ENCODE measurements at regions not wholly inside any gene's neighbourhood (a gene's known extent, or its start where the extent isn't known, plus 50 kb on each side); places are given as distances from the start of the nearest gene placed in this dataset.
A peak's percentile ranks its signal among the peaks of the same experiment; 100 is the strongest.

DNA sequence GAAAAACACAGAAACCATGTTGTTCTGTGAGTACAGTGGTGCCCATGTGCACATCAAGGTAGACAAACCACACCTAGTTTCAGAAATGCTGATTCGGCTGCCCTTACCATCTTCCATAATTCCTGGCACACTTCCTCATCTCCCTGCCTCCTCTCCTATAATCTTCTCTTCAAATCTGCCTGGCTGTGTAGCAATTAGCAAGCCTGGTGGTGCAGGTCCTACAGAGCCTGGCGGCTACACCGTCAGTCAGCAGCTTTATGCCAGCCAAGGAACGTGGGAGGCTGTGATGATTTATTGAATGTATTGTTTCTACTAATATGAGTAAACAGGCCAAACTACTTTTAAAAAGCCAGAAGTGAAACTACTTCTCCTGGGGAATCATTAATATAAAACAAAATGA is 106.8 kb downstream of the SEMA6D start:
- DNase-seq, result no peak

DNA sequence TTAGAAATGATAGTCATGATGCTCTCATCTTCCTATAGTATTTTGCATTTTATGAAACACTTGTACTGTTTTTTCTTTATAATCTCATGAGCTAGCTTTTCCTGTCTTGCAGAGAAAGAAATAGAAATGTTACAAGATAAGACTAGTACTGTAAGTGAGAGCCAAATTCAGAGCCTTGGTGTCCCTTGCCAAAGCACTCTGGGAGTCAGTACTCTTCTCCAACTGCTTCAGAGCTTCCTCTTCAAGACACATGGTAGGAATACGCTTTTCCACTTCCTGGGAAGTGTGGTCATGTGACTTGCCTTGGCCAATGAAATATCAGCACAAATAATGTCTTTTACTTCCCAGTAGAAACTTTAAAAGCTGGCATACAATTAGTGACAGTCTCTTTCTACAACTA is 112.4 kb downstream of the SEMA6D start:
- DNase-seq, result no peak

DNA sequence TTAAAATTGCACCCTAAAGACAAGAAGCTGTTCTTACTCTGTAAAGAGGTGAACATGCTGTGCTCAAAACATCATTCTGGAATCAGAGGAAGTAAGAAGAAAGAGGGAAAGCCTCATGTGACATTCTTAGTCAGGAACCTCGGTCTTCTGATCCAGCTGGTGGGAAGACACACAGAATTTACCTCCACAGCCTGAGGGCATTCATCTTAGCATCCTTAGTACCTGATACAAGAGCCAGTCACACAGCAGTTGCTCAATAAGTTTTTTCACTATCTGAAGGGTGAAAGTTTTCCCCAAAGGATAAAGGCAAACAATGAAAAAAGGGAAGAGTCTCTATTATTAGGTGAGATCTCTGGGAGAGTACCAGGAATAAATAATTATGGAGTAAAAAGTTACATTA is 116.8 kb downstream of the SEMA6D start:
- no peak for DNase-seq

DNA sequence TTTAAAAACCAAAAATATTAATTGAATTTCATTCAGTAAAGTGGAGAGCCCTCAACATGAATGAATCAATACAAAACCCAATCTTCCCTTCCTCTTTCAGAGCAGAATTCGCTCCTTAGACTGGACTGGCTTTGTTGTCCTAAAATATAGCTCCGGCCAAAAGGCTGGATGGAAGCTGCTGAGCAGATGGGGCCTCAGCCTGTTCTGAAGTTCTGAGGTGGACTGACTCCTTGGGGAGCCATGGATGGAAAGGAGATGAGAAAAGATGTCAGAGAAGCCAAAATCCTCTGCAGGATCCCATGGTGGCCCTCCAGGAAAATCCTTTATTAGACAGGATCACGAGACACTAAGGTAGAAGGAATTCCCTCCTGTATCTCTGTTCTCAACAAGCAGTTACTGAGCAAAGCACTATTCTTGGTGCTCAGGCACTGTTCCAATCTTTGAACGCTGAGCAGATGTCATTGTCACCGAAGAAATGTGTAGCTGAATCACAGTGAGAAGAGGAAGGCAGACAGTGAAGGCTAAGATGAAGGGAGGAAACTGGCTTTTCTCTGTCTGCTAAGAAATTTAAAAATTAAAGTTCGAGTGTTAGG is 122.0 kb downstream of the SEMA6D start:
- DNase-seq, result no peak

DNA sequence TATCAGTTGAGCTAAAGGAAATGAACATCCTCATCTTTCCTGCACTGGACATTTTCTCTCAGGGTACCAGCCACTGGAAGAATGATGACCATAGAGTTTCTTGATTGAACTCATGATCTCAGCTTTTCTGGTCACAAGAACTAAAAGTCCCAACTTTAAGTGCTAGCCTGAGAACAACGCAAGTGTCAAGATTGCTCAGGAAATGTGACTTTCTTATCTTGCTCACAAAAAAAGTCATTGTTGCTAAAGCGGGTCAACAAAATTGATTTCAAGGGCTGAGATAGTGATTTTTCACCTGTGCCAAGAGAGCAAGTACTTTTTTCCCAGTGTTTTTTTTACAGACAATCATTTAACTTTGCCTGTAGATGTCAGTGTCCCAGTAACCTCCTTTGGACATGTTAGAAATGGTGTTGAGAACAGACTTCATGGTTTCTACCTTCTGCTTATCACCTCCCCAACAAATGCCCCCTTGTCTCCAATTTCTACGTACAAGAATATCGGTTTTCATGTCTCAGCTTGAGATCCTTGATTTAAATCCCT is 125.9 kb downstream of the SEMA6D start:
- no peak for DNase-seq

DNA sequence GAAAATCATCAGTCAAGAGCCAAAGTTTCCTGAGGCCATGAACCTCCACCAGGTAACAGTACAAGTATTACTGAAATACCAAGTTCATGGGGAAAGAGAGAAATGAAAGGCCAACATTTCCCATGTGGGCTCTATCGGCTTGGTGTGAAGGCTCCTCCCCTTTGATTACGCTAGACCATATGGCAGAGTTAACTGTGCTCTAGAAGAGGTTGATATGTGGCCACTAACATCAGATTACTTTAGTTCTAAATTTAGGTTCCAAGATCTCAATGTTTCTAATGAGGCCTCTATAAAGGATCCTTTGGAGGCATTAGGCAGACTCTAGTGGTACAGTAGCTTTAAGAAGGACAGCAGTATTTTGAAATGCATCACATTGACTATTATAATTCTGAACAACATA is 127.1 kb downstream of the SEMA6D start:
- DNase-seq, result no peak

DNA sequence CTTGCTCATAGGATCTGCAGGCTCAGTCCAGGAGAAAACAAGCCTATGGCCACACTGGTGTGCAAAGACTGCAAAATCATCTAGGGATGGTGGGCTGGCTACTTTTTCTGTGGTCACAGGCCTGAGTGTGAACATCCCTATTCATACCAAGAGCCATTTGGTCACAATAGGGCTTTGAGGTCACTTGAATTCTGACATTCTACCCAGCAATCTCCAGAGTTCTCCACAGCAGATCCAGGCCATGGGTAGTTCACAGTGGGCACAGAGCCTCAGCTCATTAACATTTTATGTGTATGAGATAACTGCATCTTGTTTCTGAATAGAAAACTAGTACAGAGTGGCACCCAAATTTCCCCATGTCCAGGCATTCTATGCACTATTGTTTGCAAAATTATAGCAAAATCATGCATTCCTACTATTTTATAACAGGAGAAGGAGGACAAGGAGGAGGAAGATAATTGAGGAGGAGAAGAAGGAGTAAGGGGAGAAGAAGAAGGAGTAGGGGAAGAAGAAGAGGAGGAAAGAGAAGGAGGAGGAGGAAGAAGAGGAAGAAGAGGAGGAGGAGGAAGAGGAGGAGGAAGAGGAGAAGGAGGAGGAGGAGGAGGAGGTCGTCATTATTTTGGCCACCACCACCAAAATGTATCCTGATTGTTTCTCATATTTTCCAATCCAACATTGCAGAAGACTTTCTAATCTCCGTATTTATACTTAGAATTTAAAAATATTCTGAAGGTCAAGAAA is 129.0 kb downstream of the SEMA6D start:
- no peak for DNase-seq

DNA sequence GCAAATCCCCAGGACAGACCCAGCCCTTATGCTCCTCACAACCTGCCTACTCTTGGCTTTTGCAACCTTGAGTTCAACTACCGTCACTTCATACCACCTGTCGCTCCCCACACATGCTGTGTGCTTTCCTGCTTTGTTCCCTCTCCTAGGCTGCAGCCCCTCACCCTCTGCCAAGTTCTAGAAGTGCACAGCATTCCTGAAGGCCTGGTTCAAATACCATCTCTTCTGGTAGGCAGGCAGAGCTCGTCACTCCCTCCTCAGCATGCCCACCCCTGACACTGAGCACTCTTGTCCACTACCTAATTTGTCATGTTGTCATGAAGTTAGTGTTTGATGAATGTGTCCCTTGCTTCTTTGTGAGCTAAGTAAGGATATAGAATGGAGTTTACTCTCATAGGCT is 129.6 kb downstream of the SEMA6D start:
- no peak for DNase-seq

DNA sequence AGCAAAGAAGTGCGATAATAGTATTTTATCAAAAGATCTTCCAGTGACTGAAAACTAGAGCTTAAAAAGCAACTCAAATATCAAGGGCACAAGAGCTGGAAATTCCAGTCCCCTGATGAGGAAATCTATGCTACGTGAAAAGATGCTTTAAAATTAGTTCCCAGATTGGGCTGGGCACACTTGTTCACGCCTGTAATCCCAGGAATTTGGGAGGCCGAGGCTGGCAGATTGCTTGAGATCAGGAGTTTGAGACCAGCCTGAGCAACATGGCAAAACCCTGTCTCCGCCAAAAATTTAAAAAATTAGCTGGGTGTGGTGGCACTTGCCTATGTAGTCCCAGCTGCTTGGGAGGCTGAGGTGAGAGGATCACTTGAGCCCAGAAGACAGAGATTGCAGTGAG is 138.8 kb downstream of the SEMA6D start:
- no peak for DNase-seq

DNA sequence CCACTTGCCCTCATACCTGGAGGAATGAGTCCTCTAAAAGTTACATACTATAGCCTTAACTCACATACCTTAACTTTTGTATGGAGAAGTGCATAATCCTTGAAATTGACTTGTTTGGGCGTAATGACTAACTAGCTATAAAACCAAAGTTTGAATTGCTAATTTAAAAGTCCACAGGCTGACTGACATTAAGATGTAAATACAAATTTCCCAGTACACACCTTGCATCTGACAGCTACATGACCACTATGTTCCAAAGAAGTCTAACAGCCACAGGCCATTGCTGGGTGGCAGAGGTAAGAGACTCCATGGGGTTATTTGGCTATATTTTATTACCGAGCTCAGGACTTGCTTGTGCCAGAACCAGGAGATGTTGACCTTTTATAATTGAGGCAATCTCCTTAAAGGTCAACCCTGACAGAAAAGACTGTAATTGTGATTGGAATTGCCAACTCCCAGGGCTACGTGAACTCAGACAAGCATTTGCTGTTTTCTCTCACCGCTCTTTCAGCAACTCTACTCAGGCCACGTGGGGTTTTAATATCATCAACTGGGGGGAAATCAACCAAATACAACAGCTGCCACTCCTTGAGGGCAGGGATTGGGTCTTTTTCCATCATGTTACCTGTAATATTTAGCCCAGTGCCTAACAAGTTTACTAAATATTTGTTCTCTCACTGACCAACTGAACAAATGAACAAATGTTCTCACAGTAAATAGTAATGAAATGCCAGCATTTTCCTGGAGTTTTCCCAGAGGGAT is 139.9 kb downstream of the SEMA6D start:
- no peak for DNase-seq

DNA sequence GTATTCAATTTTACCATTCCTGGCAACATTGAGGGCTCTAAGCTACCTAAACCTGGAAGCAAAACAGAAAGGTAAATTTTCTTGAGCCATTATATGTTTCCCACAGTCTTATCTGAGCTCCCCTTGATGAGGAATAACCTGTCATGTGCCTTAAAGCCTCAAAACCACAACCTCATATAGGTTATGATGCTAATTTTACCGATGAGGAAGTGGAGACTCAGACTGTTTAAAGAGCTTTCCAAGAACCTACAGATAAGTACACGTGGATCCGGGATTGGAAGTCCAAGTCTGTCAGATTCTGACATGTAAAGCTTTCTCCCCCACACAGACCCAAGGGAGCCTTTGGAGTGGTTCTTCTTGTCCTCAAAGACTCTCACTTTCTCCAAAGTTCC is 140.5 kb downstream of the SEMA6D start:
- DNase-seq, result no peak

DNA sequence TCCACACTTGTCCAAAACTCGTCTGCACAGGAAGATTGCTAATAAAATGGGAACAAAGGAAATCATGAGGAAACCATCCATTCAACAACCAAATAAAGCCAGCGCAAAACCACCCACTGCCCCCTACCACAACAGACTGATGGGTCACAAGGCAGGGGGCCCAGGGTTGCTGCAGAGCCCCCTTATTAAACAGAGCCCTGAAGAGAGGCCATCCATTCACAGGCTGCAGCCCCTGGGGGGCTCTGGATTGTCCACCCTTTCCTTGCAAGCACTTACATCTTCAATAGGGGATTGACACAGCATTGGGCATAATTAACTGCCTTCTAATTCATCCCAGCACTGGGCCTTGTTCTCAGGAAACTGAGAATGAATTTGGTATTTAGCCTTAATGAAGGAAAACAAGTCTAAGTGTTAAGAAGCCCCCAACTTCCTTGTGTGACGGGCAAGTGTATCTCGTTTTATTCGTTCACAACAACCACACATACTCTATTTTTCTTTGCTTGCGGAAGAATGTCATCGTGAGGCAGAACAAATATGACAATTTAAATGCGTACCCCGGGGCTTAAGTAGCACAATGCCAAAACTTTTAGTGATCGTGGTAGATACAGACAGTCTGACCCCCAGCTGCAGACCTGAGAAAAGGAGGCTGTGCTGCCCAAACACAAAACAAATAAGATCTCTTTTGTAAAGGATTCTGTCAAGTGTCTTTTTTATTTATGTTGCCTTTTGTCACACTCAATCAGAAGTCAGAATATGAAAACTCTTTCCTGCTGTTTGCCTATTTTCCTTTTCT is 144.0 kb downstream of the SEMA6D start:
- no peak for DNase-seq

DNA sequence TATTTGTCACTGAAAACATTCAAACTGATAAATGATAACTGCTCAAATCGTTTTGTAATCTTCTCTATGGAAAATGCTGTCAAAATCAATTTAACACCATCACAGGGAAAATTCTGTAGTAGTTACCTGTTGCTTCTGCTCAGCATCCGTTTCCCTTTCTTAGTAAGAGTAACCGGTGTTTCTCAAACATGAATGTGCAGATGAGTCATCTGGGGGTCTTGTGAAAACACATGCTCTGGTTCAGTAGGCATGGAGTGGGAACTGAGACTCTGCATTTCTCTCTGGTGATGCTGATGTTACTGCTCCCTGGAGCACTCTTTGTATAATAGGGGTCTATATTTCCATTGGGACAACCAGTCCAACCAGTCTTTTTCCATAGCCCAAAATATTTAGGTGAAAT is 145.1 kb downstream of the SEMA6D start:
- no peak for DNase-seq

DNA sequence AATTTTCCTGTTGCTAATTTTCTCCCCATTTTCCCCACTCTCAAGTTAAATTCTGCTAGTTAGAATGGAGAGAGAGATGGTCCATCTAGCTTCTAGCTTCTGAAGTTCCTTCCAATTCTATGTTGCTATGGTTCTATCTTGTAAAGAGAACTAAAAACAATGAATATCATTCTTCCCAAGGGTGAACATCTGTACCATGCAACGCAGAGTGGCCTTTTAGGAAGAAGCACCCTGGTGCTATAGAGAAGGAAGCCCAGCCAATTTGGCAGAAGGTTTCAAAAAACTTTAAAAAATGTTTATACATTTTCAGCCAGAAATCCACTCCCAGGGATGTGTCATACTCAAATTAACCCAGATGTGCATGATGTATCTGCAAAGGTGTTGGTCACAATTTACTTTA is 149.1 kb downstream of the SEMA6D start:
- no peak for DNase-seq

DNA sequence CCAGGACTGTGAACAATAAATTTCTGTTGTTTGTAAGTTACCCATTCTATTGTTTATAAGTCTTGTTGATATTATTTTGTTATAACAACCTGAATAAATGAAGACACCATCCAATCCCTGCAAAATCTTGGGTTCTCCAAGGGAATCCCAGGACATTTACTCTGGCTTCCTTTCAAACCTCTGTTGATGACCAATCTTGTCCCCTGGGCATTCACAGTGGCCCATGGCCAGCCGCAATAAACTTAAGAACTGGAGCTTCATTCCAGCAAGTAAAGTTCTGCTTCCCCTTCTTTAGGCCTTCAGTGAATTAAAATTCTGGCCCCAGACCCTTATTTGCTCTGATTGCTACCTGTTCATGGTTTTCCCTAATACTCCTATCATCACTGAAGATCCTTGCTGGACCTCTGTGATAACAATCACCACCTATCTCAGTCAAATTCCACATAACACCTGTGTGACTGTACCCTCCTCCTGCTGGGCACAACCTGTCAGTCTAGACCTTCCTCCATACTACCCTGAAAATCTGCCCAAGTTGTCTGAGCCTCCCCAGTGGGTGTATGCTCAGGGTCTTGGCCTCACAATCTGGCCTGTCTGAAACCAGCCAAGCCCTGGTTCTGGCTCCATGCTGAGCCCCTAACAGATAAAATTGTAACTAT is 153.1 kb downstream of the SEMA6D start:
- DNase-seq, result peak; percentile 18

DNA sequence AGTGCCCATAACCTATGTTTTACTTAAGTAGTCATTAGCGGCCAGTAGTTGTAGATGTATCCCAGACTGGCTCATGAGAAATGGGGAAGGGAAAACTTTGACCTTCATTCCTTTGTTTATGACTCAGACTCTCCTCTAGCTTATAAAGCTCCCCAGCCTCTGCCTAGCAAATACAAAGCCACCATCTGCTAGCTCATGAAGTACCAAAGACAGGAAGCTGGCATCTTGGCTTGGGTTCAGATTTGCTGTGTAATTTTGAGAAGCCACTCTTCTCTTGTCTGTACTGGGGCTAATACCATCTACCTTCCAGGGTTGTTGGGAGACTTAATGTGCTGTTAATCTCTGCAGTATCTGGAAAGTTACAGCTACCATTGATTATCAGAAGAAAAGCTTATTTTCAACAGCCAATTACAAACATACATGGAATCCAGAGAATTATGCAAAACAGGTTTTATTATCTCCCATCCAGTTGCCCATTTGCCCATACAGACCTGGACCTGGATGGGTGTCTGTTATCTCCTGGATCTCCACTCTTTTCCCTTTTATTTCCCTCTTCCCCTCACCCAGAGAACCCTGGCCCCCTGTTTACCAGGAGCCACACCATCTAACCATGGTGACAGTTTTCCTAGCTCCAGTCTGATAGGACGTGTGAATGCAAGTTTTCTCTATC is 153.8 kb downstream of the SEMA6D start:
- DNase-seq, result peak; percentile 85

DNA sequence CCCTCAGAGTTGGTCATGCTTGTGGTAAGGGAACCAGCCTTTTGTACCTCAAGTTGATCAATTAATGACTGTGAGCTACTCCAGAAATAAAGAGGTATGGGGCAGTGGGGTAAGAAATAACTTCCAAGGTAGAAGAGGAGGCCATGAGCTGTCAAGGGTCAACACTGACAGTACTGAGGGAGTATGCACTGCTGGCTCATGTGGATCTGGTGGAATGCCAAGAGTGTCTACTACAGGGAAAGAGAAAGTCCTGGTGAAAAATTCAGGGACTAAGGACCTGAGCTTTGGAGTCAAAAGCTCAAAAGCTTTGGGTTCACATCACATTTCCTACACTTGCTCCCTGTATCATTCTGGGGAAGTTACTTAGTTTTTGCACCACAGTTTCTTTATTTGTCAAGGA is 154.9 kb downstream of the SEMA6D start:
- DNase-seq, result peak; percentile 29

DNA sequence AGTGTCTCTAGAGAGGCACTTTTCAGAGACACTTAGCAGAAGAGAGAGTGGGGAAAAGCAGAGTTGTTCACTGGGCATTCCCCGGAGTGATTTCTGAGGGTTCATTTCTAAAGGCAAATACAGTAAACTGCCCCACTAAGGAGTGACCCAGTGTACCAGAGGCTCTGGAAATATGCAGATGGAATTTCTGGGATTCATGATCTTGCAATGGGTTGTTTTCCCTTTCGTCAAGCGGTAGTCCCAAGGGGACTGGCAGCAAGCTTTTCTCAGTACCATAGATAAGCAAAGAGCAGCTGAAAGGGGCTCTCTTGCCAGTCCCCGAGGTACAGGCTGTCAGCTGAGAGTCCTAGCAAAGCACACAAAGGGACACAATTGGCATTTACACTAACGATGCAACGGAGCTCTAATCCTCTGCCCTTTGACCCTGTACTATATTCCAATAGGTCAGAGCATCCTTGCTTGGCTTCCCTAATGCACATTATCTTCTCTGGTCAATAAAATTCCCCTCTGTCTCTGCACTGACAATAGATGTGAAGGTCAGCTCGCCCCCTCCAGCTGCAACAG is 155.6 kb downstream of the SEMA6D start:
- DNase-seq, result peak; percentile 81

DNA sequence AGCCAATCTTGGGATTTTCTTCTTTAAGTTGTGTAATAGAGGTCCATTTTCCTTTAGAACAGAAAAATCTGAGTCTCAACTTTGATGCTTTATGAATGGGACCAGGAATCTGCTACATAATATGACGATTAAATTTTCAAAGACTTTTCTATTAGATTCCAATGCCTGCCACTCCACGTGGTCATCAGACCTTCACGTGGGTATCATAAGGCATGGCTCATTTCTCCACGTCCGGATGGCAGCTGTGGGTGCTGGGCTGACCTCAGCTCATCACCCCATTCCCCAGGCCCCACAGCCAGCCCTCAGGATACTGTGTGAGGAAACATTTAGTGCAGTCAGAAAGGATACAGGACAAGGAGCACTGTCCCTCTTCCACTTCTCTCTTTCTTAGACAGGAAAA is 159.7 kb downstream of the SEMA6D start:
- no peak for DNase-seq

DNA sequence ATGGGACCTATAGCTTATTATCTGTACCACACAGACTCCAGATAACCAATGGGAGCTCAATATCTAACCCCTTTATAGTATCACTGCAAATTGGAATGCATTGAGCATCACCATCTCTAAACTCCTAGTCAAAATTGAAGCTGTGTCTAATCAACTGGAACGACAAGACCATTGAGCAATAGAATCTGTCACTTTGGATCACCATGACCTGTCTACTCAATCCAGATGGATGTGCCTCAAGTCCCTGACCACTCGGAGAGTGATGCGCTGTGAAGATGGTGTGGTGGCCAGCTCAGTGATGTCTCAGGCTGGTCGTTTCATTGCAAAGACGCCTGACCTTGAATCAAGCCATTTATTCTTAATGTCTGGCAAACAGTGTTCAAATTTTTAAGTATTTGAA is 160.5 kb downstream of the SEMA6D start:
- DNase-seq, result no peak

DNA sequence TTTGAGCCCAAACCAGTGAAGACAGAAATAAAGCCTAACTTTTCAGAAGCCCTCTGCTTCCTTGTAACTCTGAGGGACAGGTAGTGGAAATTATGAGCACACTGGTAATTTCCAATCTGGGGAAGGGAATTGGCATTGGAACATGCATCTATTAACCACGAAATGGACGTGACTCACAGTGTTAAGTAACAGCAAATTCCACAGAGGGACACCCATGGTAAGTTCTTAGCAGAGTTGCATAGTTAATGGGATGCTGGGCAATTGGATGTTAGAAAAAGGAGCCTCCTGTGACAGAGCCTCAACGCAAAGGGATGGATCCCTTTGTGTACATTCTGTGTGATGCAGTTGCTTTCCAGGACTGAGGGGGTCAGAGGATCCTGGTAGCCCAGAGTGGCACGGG is 168.6 kb downstream of the SEMA6D start:
- peak; percentile 85 for DNase-seq

Data from fibroblast of skin of scalp (primary cell).